ENCODE measurements at regions not wholly inside any gene's neighbourhood (a gene's known extent, or its start where the extent isn't known, plus 50 kb on each side); places are given as distances from the start of the nearest gene placed in this dataset.

DNA sequence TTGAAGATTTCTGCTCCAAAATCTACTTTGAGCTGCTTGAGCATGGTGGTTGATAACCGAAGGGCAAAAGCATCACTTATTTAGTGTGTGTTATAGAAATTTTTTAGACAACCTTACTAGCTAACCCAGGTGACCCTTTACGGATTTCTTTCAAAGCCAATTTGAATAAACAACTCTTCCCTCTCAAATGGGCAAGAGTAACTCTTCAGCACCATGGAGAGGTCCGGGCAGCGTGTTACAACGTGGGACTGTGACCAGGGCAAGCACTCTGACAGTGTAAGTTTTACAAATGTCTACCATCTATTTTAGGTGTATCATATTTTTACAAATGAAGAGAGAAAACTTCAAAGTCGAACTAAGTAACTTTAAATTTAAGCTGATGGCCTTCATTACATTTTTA lies 471.8 kb downstream of the MFSD1 start:
- TF ChIP-seq EZH2 (IDR thresholded peaks at IDR 0.05; ENCODE audit: borderline replicate concordance): no peak
- TF ChIP-seq, protein P1, sequence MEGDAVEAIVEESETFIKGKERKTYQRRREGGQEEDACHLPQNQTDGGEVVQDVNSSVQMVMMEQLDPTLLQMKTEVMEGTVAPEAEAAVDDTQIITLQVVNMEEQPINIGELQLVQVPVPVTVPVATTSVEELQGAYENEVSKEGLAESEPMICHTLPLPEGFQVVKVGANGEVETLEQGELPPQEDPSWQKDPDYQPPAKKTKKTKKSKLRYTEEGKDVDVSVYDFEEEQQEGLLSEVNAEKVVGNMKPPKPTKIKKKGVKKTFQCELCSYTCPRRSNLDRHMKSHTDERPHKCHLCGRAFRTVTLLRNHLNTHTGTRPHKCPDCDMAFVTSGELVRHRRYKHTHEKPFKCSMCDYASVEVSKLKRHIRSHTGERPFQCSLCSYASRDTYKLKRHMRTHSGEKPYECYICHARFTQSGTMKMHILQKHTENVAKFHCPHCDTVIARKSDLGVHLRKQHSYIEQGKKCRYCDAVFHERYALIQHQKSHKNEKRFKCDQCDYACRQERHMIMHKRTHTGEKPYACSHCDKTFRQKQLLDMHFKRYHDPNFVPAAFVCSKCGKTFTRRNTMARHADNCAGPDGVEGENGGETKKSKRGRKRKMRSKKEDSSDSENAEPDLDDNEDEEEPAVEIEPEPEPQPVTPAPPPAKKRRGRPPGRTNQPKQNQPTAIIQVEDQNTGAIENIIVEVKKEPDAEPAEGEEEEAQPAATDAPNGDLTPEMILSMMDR (IDR thresholded peaks at IDR 0.05; ENCODE audit: poor library complexity): no peak
- no peak for TF ChIP-seq EZH2phosphoT487 (IDR thresholded peaks at IDR 0.05; ENCODE audit: low read depth, severe bottlenecking, unreplicated experiment)

All from hepatocyte (in vitro differentiated cells).